HepG2 (cell line): ENCODE measurements at regions not wholly inside any gene's neighbourhood (a gene's known extent, or its start where the extent isn't known, plus 50 kb on each side); places are given as distances from the start of the nearest gene placed in this dataset.

Experiments
- ATAC-seq: fragments of 200-7000 bp; cut with Tn5 transposase; 3 replicates; pipeline ENCODE4 v1.9.1; 2020; ENCODE audit warnings: mild to moderate bottlenecking, moderate library complexity
- BruUV-seq: library from RNA; stranded (reverse); fragments of 400-500 nt; replicated peaks from 2 replicates; lab custom pipeline; 2021; lab: Mats Ljungman, UMichigan
- CTCF ChIA-PET: fragments of 300-600 bp; formaldehyde crosslinking; extraction: SDS; loops from one replicate; lab custom pipeline; 2021; ENCODE audit warnings: low total read pairs, inconsistent platforms, low intra/inter-chr PET ratio; lab: Yijun Ruan, JAX
- POLR2A ChIA-PET: fragments of 350-600 bp; sonication (Branson Sonifier 250); formaldehyde crosslinking; loops from one replicate; lab custom pipeline; 2020; ENCODE audit warnings: antibody characterized with exemption, inconsistent platforms; lab: Yijun Ruan, JAX
- DNase-seq: peaks from one replicate; pipeline ENCODE4 v3.0.0-alpha.2; 2015; ENCODE audit warnings: low spot score
- FAIRE-seq: peaks from 3 replicates; lab custom pipeline; 2011; peaks lifted over from hg19 to GRCh38; lab: Jason Lieb, UNC
- H2AFZ ChIP-seq: one replicate; pipeline ENCODE4 v1.6.1; 2011; ENCODE audit warnings: low read length, inconsistent platforms
- H3K27ac ChIP-seq: fragments of 300-600 bp; 3 replicates; pipeline ENCODE4 v1.8.0; 2011; ENCODE audit warnings: mixed run types, mild to moderate bottlenecking, mixed read lengths, low read length, inconsistent platforms; ENCODE audit not compliant: insufficient read depth; ENCODE audit errors: extremely low read length
- H3K27me3 ChIP-seq, 2 experiments: fragments of 200-600 bp in 1 of 2; 2 replicates in 1 of 2; 3 replicates in 1 of 2; pipeline versions ENCODE4 v1.6.0 to v1.8.0; 2011; ENCODE audit warnings: low read length in 2 of 2, mild to moderate bottlenecking in 2 of 2, moderate library complexity in 2 of 2, inconsistent platforms in 1 of 2; ENCODE audit not compliant: insufficient read depth in 2 of 2, control insufficient read depth in 1 of 2
- H3K36me3 ChIP-seq, 2 experiments: fragments of 200-600 bp in 1 of 2; replicated peaks in 1 of 2; 2 replicates in 1 of 2; 3 replicates in 1 of 2; pipeline versions ENCODE4 v1.5.1 to v1.8.0; 2011; ENCODE audit warnings: low read length in 2 of 2, inconsistent platforms in 1 of 2; ENCODE audit not compliant: insufficient read depth in 2 of 2, control insufficient read depth in 1 of 2
- H3K4me1 ChIP-seq: 2 replicates; pipeline ENCODE4 v1.5.1; 2012; ENCODE audit warnings: low read length, inconsistent platforms; ENCODE audit not compliant: insufficient read depth
- H3K4me2 ChIP-seq: 2 replicates; pipeline ENCODE4 v1.6.0; 2011; ENCODE audit warnings: low read depth, low read length, inconsistent platforms
- H3K4me3 ChIP-seq, 3 experiments: fragments of 200-600 bp in 1 of 3; sonication (generic), shearing (Covaris generic) in 1 of 3; replicated peaks in 1 of 3; 2 replicates each; pipeline ENCODE4 v1.5.1; 2011 to 2016; ENCODE audit warnings: low read length in 3 of 3, inconsistent platforms in 2 of 3, low read depth in 2 of 3, mild to moderate bottlenecking in 2 of 3, control low read depth in 1 of 3, mixed read lengths in 1 of 3; ENCODE audit not compliant: insufficient read depth in 1 of 3
- H3K79me2 ChIP-seq: one replicate; pipeline ENCODE4 v1.6.1; 2011; ENCODE audit warnings: low read length, inconsistent platforms; ENCODE audit not compliant: insufficient read depth
- H3K9ac ChIP-seq: 2 replicates; pipeline ENCODE4 v1.6.0; 2011; ENCODE audit warnings: mild to moderate bottlenecking, low read depth, low read length, inconsistent platforms; ENCODE audit not compliant: insufficient read depth
- H3K9me3 ChIP-seq: 2 replicates; pipeline ENCODE4 v1.5.1; 2012; ENCODE audit warnings: mild to moderate bottlenecking, low read length
- H4K20me1 ChIP-seq: 2 replicates; pipeline ENCODE4 v1.6.0; 2011; ENCODE audit warnings: inconsistent platforms, mild to moderate bottlenecking, low read length, moderate library complexity; ENCODE audit not compliant: insufficient read depth
- EEA1 ChIP-seq: sonication (generic); formaldehyde crosslinking; IDR thresholded peaks from 2 replicates; pipeline ENCODE4 v1.5.1; 2020; ENCODE audit warnings: mild to moderate bottlenecking, missing genetic modification reagents, borderline replicate concordance
- EP300 ChIP-seq, 3 experiments: sonication (generic) in 1 of 3; formaldehyde crosslinking in 1 of 3; IDR thresholded peaks; 2 replicates each; pipeline versions ENCODE4 v1.5.1 to v1.6.1; 2011 to 2020; ENCODE audit warnings: low read depth in 2 of 3, low read length in 2 of 3, borderline replicate concordance in 1 of 3, improper control_type of control experiment in 1 of 3, mild to moderate bottlenecking in 1 of 3, missing genetic modification reagents in 1 of 3, moderate library complexity in 1 of 3
- LBX2 ChIP-seq: sonication (generic); formaldehyde crosslinking; IDR thresholded peaks from 2 replicates; pipeline ENCODE4 v1.5.0; 2020; ENCODE audit warnings: missing genetic modification reagents, mild to moderate bottlenecking, borderline replicate concordance
- MNT ChIP-seq: fragments of 450-650 bp; IDR thresholded peaks from 2 replicates; pipeline ENCODE4 v1.6.1; 2016
- NFE2 ChIP-seq: sonication (generic); formaldehyde crosslinking; IDR thresholded peaks from 2 replicates; pipeline ENCODE4 v1.4.0; 2020; ENCODE audit warnings: missing genetic modification reagents
- PHF8 ChIP-seq: sonication (generic); formaldehyde crosslinking; IDR thresholded peaks from 2 replicates; pipeline ENCODE4 v1.5.0; 2020; ENCODE audit warnings: missing genetic modification reagents
- SMARCE1 ChIP-seq: fragments of 450-650 bp; IDR thresholded peaks from 2 replicates; pipeline ENCODE4 v1.6.1; 2017; ENCODE audit warnings: borderline replicate concordance
- SNAI1 ChIP-seq: sonication (generic); formaldehyde crosslinking; IDR thresholded peaks from 2 replicates; pipeline ENCODE4 v1.5.0; 2020; ENCODE audit warnings: mild to moderate bottlenecking, missing genetic modification reagents, borderline replicate concordance
- U2AF1 ChIP-seq: fragments of 200-400 bp; formaldehyde crosslinking; optimal IDR thresholded peaks from 2 replicates; pipeline ENCODE3; 2017; ENCODE audit warnings: mild to moderate bottlenecking, low read depth, low read length
- XBP1 ChIP-seq: sonication (generic); formaldehyde crosslinking; IDR thresholded peaks from 2 replicates; pipeline ENCODE4 v1.5.0; 2020; ENCODE audit warnings: missing genetic modification reagents
- ZBTB2 ChIP-seq: sonication (generic); formaldehyde crosslinking; IDR thresholded peaks from 2 replicates; pipeline ENCODE4 v1.8.0; 2022; ENCODE audit warnings: low read depth, missing genetic modification reagents
- ZNF616 ChIP-seq: sonication (generic); formaldehyde crosslinking; IDR thresholded peaks from 2 replicates; pipeline ENCODE4 v1.5.0; 2020; ENCODE audit warnings: low read depth, mild to moderate bottlenecking, missing genetic modification reagents
- ZNF782 ChIP-seq: sonication (generic); formaldehyde crosslinking; IDR thresholded peaks from 2 replicates; pipeline ENCODE4 v1.4.0; 2020; ENCODE audit warnings: missing genetic modification reagents, mild to moderate bottlenecking, borderline replicate concordance
- WGBS: methylation state at CpG from one replicate; pipeline ENCODE4 v1.1.6; 2017; ENCODE audit warnings: low lambda C conversion rate; 5-methylcytosine and 5-hydroxymethylcytosine counted together
- in situ Hi-C: cut with HindIII; loops from 2 replicates; pipeline ENCODE4 v1.10.0; 2017; ENCODE audit warnings: low pct_unique_long_range_greater_than_20kb; ENCODE audit not compliant: extremely low pct_ligation_motif_present
- intact Hi-C: fragments of 100-400 bp; cut with micrococcal nuclease; formaldehyde crosslinking; loops from one replicate; pipeline ENCODE4 v1.10.0; 2022; ENCODE audit not compliant: unreplicated experiment
- TF ChIP-seq, protein P1 (sequence below): sonication (generic); formaldehyde crosslinking; conservative IDR thresholded peaks from 2 replicates; pipeline ENCODE4 v1.4.0; 2020; ENCODE audit warnings: missing genetic modification reagents
- TF ChIP-seq, protein P2 (sequence below): sonication (generic); formaldehyde crosslinking; IDR thresholded peaks from 2 replicates; pipeline ENCODE4 v1.4.0; 2020; ENCODE audit warnings: missing genetic modification reagents

GRCh38 chr5:110275878-110276277 lies 450.6 kb downstream of the TMEM232 start:
- in situ Hi-C loops, result no loop called here
- Histone ChIP-seq H2AFZ (no peak overlapping the region), H3K27ac (no peak overlapping the region), H3K79me2 (no peaks in the 10 kb centered on the region), H3K4me2 (no peak overlapping the region), H3K4me3 (no peak overlapping the region), H3K4me1 (peaks cover 7% of the 10 kb centered on the region; the same call in 1 of the 2 replicates), H3K9me3 (no peaks in the 10 kb centered on the region), H4K20me1 (no peaks in the 10 kb centered on the region), H3K27me3 (no peaks in the 10 kb centered on the region), H3K36me3 (no peaks in the 10 kb centered on the region), H3K9ac (no peak overlapping the region)
- FAIRE-seq (no peak), ATAC-seq (no peak), DNase-seq (no peak)
- CTCF ChIA-PET, result no interaction called here
- intact Hi-C loops, result no loop called here
- POLR2A ChIA-PET, result no interaction called here
- BruUV-seq, result no TSS peak
- WGBS, result 13% methylated on average over 2 of the region's 2 CpGs
- TF ChIP-seq MNT, result no peak
- TF ChIP-seq, protein P1, sequence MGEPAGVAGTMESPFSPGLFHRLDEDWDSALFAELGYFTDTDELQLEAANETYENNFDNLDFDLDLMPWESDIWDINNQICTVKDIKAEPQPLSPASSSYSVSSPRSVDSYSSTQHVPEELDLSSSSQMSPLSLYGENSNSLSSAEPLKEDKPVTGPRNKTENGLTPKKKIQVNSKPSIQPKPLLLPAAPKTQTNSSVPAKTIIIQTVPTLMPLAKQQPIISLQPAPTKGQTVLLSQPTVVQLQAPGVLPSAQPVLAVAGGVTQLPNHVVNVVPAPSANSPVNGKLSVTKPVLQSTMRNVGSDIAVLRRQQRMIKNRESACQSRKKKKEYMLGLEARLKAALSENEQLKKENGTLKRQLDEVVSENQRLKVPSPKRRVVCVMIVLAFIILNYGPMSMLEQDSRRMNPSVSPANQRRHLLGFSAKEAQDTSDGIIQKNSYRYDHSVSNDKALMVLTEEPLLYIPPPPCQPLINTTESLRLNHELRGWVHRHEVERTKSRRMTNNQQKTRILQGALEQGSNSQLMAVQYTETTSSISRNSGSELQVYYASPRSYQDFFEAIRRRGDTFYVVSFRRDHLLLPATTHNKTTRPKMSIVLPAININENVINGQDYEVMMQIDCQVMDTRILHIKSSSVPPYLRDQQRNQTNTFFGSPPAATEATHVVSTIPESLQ (CRISPR knock-in tag), result no peak
- no peak for TF ChIP-seq EP300 (IDR thresholded peaks at IDR 0.05; ENCODE audit: low read depth in 2 of 2, low read length in 2 of 2)
- TF ChIP-seq EP300 (CRISPR knock-in tag; IDR thresholded peaks at IDR 0.05; ENCODE audit: borderline replicate concordance), result no peak
- TF ChIP-seq PHF8 (CRISPR knock-in tag), result no peak
- TF ChIP-seq U2AF1, result no peak
- no peak for TF ChIP-seq ZBTB2 (CRISPR knock-in tag)
- no peak for TF ChIP-seq ZNF616
- no peak for TF ChIP-seq LBX2 (CRISPR knock-in tag)
- TF ChIP-seq XBP1 (CRISPR knock-in tag), result no peak
- TF ChIP-seq, protein P2, sequence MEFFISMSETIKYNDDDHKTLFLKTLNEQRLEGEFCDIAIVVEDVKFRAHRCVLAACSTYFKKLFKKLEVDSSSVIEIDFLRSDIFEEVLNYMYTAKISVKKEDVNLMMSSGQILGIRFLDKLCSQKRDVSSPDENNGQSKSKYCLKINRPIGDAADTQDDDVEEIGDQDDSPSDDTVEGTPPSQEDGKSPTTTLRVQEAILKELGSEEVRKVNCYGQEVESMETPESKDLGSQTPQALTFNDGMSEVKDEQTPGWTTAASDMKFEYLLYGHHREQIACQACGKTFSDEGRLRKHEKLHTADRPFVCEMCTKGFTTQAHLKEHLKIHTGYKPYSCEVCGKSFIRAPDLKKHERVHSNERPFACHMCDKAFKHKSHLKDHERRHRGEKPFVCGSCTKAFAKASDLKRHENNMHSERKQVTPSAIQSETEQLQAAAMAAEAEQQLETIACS (CRISPR knock-in tag), result no peak
- no peak for TF ChIP-seq EEA1 (CRISPR knock-in tag)
- TF ChIP-seq NFE2 (CRISPR knock-in tag), result no peak
- TF ChIP-seq ZNF782 (CRISPR knock-in tag), result no peak
- no peak for TF ChIP-seq SMARCE1
- no peak for TF ChIP-seq SNAI1 (CRISPR knock-in tag)
